HG02884 (cell line): ENCODE measurements at regions not wholly inside any gene's neighbourhood (a gene's known extent, or its start where the extent isn't known, plus 50 kb on each side); places are given as distances from the start of the nearest gene placed in this dataset.
"Not testable (repeated sequence)": the region's sequence is repeated elsewhere in the genome, so short reads cannot be mapped to it uniquely, and the experiment has no call there.

Source experiments
- ATAC-seq: cut with Tn5 transposase; IDR thresholded peaks from one replicate; pipeline ENCODE4 v1.9.1; 2021; ENCODE audit warnings: mild to moderate bottlenecking, moderate library complexity; ENCODE audit not compliant: unreplicated experiment

DNA sequence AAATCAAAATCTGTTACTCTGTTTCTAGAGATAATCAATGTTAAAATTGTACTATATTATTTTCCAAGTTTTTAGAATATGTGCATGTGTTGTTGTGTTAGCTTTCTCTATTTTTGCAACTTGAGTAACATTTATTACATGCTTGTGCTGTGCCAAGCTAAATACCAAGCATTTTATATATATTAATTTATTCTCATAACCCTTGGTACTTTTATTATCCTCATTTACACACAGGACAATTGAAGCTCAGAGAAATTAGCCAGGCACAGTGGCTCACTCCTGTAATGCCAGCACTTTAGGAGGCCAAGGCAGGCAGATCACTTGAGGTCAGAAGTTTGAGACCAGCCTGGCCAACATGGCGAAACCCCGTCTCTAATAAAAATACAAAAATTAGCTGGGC, 254.0 kb upstream of the DMRT1 start:
- no peak for ATAC-seq

DNA sequence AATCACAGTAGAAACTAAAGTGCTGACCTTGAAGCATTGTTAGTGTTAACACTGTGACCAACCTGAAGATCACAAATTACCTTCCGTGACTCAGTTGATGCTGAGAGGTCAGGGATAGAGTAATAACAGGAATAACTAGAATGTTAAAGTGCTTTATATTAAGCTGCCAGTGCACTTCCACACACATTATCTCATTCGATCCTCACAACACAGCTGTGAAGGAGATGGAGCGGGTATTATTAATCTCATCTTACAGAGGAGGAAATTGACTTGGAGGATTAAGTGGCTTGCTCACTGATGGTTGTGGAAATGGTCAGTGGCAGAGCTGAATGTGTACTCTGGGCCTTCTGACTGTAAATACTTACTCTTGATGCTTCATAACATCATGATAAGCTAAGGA, 252.5 kb upstream of the DMRT1 start:
- no peak for ATAC-seq

DNA sequence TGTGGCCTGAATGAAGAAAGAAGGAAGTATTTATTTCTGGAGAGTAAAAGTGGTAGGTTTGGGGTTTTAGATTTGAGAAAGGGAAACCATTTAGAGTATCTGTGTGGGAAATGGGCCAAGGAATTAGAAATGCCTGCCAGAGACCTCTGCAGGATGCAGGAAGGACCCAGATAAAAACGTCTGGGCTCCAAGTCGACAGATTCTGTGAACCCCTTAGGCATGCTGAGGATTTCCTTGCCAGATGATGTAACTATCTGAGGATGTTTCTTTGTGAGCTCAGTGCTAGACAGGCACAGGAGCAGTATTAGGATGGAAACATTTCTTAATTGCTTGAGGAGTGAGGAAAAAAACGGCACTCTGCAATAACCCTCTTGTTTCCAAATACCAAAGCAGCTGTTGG, 251.8 kb upstream of the DMRT1 start:
- no peak for ATAC-seq

DNA sequence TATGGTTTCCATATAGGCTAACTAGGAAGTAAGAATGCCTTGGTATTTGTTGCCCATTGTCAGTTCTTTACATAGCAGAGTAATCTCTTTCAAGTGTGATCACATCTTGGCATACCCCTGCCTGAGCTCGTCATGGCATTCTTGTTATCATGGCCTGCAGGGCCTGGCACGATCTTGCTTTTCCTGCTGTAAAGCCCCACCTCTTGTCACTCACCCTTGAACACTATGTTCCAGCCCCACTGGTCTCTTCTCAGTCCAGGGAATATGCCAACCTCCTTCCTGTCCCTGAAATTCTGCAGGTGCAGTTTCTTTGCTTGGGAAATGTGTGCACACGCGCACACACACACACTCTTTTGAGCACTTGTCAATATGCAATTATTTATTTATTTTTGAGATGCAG, 250.2 kb upstream of the DMRT1 start:
- ATAC-seq = no peak

DNA sequence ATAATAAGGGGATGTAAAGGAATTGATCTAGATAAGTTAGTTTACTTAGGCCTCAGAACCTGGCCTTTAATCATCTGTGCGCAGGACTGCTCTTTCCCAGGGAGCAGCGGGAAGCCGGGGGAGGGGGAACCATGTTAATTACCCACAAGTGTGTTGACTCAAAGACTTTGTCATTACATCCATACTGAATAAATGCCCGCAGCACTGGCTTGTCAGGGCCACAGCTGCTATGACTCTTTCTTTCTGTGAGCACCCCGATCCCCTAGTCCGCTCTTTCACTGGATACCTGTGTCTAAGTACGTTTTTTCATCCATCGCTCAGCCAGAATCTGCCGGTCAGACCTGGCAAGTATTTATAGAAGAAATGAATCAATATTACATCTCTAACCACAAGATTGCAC, 249.3 kb upstream of the DMRT1 start:
- ATAC-seq = no peak

DNA sequence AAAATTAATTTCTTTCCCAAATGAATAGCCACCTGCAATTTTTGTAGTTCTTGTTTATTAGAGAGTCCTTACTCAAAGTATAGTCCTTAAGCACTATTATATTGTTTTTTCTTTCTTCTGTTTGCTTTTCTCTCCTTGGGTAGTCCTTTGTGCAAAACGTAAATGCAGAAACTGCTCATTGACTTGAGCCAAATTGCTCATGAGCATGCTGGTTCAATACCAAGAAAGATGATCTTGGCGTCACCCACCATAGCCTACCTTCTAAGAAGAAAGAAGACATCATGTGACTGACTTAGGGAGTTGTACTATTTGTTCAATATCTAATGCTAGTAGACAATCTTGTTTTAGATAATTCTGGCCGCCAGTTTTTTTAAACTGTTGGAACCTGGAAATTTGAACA, 248.8 kb upstream of the DMRT1 start:
- ATAC-seq = no peak

DNA sequence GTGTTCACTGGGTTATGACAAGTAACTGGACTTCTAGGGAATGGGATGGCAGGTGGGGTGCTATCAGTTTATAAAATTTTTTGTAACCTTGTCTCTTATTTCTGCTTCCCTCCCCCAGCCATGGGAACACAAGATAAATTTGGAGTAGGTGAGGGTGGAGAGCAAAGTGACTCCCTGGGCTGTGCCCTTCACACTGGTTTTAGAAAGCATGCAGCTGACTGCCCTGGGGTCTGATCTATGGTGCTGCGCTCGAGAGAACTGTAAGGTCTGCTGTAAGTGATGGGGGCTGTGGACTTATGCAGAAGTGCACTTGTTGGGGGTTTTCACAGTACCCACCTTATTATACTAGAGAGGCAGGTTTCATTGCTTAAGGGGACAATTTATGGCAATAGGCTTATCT, 247.7 kb upstream of the DMRT1 start:
- ATAC-seq = no peak

DNA sequence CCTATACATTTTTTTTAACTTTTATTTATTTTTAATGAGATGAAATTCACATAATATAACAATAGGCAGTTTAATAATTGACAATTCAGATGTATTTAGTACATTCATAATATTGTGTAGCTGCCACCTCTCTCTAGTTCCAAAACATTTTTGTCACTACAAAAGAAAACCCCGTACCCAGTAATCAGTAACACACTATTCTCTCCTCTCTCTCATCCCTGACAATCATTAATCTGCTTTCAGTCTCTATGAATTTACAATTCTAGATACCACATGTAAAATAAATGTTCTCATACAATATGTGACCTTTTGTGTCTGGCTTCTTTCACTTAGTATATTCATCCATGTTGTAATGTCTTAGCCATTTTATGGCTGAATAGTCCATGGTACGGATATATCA, 244.8 kb upstream of the DMRT1 start:
- ATAC-seq = no peak

DNA sequence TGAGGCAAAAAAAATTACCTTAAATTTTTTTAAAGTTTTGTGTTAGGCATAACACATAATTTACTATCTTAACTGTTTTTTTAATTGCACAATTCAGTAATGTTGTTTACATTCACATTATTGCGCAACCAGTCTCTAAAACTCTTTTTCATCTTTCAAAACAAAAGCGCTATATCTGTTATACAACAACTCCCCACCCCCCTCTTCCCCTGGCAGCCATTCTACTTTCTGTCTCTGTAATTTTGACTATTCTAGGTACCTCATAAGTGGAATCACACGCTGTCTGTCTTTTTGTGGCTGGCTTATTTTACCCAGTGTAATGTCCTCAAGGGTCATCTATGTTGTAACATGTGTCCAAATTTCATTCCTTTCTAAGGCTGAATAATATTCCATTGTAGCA, 241.5 kb upstream of the DMRT1 start:
- no peak for ATAC-seq

DNA sequence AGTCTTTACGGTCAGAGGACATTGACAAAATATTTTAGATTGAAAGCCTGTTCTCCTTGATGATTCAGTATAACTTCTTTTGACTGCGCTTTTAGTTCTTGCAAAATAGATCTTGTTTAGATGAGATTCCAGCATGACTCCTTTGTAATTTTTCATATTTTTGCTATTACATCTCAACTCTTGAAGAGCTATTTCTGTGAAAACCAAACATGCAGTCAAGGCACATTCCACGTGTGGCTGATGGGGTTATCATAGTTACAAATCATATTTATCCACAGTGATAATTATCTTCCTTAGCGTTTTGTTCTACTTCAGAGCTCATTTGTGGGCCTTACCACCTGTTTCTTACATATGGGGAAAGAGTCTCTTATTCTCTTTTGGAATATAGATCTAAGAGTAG, 238.8 kb upstream of the DMRT1 start:
- no peak for ATAC-seq

DNA sequence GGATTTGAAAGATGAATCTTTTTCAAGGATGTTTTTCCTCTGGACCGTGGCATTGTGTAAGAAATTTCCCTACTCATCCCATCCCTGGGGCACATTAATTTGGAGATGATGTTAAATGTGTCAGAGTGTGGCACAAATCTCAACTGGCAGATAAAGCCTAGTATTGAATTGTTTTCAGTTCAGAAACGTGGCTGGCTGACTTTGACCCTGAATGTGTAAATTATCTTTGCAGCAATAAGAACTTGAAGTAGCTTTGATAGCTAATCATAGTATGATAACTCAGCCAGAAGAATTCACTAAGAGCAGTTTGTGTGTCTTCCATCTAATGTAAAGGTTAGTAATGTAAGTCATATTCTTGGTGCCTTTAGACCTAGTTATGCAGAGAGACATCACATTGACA, 238.4 kb upstream of the DMRT1 start:
- ATAC-seq = no peak

DNA sequence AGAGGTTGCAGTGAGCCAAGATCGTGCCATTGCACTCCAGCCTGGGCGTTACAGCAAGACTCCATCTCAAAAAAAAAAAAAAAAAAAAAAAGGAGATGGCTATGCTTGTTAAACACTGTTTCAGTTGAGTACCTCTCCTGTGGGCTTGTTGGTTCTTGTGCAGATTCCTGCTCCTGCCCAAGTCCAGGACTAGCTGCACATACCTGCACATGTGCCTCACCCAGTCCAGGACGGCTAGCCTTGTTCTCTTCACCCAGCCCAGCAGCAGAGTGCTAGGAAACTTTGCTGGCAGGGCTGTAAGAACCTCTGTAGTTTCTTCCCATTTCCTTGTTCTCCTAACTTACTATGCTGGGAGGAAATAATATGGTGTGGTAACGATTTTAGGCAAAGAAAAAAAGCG, 234.1 kb upstream of the DMRT1 start:
- ATAC-seq = no peak

DNA sequence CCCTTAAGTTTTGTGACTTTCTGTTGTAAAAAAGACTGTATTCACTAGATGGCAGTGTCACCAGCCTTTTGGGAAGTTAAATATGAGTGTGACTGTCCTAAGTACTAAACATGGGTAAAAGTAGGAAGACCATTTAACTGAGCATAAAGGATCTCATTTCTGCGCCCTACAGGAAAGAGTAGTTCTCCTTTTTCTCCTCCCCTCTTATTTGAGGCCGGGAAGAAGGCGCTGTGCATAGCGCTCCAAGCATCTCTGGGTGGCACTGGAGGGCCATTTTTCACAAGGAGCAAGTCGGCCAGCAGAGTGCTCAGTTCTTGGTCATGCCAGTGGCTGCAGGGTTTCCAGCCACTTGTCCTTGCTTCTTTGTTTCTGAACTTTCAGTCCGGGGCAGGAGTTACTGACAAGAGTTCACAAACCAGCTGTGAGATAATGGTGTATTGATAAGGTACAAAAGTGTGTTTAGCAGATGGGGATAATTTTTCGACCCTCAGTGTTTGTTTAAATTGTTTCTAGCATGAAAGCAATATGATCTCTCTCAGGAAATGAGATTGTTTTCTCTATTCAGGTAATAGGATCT, 227.6 kb upstream of the DMRT1 start:
- ATAC-seq = peak; percentile 99

DNA sequence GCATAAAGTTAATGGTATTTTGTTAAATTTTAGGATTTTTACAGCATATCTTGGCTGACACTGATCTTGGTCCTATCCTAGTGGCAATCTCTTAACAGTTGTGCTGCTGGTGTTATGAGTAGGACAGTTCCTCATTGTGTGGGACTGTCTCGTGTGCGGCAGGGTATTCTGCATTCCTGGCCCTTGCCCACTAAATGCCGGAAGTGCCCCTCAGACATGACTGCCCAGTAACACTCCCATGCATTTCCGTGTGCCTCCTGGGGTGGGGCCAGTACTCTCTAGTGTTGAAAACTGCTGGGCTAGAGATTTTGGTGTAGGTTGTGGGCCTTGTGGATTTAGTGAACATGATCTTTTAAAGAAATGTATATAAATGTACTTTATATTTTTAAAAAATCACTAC, 227.1 kb upstream of the DMRT1 start:
- no peak for ATAC-seq

DNA sequence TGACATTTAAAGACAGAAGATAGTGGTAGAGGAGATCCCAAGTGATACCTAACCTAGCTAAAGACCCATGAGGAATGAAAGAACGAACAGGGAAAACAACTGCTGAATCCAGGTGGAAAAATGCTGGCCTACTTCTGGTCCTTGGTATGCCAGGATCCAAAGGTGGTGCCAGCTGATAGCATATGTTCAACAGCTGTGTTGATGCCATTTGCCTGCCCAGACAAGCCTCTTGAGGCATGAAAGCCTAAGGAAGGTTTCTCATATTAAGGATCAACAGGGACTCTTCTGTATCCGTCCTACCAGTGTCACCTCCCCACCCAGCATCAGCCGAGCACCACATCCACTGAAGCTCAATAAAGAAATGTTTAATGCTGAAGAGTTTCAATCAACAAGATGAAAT, 225.7 kb upstream of the DMRT1 start:
- ATAC-seq = no peak

DNA sequence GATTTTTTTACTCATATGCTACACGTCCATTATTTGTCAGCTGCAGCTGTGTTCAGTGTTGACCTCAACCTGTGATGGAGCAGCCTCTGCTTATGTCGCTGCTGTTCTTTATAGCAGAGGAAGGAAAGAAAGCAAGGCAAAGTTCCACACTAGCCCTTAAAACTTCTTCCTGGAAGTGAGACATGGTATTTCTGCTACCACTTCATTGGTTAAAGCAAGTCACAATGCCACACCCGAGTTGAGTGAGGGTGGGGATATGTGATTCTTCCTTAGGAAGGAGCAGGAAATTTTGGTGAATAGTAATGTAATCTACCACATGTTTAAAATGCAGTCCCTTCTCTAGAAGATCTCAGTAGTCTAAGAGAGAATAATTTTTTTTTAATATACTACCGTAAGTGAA, 224.8 kb upstream of the DMRT1 start:
- ATAC-seq = no peak

DNA sequence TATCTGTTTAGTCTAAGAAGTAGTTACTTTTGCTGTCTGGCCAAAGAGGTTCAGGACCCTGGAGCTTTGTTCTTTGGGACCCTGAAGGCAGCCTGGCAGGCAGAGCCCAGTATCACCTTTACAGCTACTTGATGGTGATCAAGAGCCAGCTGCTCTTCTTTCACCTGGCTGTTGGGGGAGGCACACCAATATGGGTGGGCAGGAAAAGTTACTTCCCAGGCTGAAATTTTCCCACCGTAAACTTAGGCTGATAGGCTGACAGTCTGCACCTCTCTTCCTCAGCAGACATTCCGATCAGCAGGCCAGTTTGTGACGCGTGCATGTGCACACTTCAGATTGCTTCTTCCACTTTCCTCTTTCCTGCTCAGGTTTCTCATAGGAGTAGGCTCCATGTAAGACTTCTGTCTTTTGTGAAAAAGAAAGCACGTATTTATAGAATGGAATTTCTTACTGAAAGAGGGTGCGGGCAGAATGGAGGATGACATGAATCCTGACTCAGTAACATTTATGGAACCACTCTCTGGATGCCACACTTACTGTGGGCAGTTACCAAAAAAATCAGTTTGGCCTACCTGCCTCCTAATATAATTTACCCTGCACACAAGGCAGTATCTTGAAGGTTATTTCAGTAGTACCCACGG, 223.9 kb upstream of the DMRT1 start:
- no peak for ATAC-seq

DNA sequence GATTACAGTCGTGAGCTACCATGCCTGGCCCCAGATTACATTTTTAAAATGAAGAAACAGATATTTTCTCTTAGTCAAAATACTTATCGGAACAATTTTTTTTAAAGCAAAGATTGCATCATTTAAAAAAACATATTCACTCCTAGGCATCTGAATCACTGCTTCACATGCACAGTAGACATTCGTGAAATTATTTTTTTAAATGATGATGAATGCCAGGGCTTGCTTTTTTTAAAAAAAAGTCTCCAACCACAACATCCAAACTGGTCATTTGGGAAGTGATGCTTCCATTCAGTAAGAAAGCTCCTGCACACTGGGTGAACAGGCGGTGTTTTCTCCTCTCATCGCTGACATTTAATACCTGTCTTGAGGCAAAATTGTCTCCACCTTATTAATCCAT, 223.0 kb upstream of the DMRT1 start:
- no peak for ATAC-seq

DNA sequence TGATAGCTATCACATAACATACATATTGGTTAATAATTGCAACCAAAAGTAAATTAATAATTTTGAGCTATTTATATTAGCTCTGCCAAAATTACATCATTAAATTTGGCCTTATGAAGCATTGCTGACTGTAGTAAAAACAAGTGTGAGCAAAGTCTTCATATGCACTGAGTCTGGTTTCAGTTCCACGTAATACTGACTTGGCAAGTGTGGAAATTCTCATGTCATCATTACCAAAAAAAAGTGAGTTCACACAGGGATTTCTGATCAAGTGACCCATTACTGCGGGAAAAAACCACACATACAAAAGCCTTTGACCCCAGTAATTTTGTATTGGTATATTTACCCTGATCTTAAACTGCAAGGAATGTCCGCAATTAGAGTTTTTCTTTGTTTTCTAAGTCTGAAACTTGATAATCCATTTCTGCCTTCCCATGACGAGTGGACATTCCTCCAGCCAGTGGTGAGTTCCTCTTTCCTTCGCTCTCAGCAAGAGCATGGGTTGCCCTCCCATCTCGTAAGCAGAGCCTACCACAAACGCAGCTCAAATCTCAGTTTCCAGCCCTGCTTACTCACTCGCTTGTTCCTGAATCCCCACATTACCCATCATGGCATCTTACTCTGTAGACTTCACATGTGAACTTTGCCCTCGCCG, 220.2 kb upstream of the DMRT1 start:
- ATAC-seq = no peak

DNA sequence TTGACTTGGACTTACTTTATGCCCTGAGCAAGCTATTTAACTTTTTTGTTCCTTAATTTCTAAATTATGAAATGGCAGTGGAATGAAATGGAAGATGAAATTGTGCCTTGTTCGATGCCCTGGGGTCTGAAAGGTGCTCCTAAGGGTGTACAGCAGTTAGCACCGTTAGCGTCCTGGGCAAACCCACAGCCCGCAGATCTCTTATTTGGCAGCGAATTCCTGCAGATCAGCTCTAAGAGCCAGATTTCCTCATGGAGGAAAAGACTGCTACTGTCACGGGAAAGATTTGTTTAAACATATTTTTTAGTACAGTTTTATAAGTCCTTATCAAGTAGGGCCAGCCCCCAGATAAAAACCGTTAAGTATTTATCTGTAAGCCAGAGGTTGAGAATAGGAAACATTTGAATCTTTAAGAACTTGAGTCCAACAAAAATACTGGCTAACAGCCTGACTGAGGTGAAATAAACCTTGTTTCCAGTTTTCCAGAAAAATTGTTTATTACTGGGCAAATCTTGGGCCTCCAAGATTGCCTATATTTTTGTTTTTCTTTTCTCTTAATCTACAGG, 216.5 kb upstream of the DMRT1 start:
- ATAC-seq = no peak

DNA sequence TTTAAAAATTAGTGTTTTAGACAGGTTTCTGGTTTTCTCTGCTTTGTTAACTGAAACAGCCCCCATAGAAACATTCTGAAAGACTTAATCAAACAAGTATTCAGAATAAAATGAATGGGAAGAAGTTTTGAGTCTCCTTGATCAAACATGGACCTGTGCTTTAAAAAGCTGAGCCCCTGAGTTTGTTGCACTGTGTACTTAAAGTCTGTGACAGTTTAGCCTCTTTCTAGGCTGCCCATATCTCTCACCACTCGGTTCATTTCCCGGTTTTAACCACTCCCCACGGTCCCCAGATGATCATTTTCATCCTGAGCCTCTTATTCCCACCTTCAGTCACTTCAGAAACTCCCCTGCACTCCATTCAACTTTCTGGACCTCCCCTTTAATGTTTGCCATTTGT, 215.9 kb upstream of the DMRT1 start:
- ATAC-seq = no peak

DNA sequence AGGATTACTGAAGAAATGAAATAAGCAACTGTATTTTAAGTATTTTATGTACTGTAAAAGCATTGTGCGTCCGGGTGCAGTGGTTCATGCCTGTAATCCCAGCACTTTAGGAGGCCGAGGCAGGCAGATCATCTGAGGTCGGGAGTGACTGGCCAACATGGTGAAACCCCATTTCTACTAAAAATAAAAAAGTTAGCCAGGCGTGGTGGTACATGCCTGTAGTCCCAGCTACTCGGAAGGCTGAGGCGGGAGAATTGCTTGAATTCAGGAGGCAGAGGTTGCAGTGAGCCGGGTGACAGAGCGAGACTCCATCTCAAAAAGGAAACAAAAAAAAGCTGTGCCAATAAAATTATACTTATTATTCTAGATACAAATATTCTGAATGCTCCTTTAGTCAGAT, 215.4 kb upstream of the DMRT1 start:
- not testable (repeated sequence) for ATAC-seq
